ENCODE measurements at regions not wholly inside any gene's neighbourhood (a gene's known extent, or its start where the extent isn't known, plus 50 kb on each side); places are given as distances from the start of the nearest gene placed in this dataset.

- TF ChIP-seq GATA2 (IDR thresholded peaks at IDR 0.05; ENCODE audit: low read depth, low read length) (no peak), GATA3 (IDR thresholded peaks at IDR 0.05; ENCODE audit: low read depth, low read length) (no peak)
Measured at GRCh38 chr17:79202480-79202879, 127.9 kb downstream of the ENGASE start.

Data from SH-SY5Y (cell line).